ENCODE measurements at regions not wholly inside any gene's neighbourhood (a gene's known extent, or its start where the extent isn't known, plus 50 kb on each side); places are given as distances from the start of the nearest gene placed in this dataset.

DNA sequence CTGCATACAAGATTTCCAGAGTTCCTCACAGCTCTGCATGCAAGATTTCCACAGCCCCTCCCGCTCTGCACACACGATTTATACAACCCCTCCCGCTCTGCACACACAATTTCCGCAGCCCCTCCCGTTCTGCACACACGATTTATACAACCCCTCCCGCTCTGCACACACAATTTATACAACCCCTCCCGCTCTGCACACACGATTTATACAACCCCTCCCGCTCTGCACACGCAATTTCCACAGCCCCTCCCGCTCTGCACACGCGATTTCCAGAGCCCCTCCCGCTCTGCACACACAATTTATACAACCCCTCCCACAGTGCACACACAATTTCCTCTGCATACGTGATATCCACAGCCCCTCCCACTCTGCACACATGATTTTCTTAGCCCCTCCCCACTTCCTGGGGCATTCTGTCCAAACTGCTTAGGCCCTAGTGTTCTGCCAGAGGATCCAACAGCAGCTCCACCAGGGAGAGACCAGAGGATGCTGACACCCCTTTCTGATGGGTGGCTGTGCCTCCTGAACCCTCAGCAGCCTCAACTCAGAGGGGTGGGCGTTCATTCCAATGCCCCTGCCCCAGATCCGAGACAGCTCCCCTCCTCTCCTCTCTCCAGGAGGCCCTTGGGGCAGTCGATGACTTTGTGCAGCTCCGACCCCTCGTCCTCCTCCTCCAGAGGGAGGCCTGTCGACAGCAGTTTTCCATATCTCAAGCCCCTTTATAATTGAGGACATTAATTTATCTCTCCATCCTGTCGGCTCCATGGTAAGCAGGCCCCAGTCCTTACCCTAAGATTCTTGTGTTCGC lies 671.7 kb downstream of the BRD1 start:
- no peak for TF ChIP-seq EZH2 (IDR thresholded peaks at IDR 0.05; ENCODE audit: insufficient read depth, poor library complexity, severe bottlenecking)
- no peak for TF ChIP-seq EZH2phosphoT487 (IDR thresholded peaks at IDR 0.05; ENCODE audit: insufficient read depth, low read depth)
